ENCODE measurements at regions not wholly inside any gene's neighbourhood (a gene's known extent, or its start where the extent isn't known, plus 50 kb on each side); places are given as distances from the start of the nearest gene placed in this dataset.

DNA sequence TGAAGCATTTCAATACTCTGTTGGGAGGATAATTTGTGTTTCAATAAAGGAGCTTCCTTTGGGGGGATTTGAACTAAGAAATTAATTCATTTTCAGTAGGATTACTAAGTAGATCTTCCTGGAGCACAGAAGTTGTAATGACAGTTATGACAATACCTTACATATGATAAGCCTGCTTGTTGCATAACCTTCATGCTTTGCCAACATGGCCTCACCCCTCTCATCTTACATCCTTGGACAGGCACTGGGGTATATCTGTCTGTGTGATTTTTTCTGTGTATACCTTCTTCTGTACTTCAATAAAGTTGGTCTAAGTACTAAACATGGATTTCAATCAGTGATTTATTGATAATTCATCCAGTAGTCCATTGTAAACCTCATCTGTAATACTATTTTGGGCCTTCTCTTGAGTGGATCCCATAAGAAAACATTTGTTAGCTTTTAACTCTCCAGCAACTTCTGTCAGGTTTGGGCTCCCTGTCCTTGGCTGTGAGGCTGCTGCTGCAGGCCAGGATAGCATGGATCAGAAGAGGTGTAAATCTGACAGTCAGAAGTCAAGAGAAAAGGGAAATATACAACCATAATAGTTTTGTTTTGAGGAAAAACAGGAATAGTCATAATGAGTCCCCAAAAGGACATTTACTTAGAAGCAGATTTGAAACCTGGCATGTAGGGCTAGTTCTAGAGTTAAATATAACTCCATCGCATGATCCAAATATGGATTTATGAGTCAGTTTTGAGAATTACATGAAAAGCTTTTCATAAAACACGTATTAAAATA is 422.2 kb downstream of the KLF5 start:
- DNase-seq = no peak

DNA sequence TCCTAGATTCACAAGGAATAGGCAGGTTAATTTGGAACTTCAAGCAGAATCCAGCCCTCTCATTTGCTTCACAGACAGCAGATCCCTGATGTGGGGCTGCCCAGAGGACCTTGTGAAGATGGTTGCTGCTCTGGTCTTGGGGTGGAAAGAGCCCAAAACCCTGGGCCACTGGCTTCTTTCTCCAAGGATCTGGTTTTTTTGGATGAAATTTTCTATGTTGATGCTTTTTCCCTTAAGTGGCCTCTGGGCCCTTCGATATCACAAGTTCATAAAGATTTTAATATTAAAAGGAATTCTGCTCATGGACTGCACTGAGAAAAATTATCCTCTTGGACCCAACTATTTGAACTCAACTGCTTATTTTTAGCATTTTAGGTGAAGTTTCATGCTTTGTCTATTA is 421.1 kb downstream of the KLF5 start:
- no peak for DNase-seq

DNA sequence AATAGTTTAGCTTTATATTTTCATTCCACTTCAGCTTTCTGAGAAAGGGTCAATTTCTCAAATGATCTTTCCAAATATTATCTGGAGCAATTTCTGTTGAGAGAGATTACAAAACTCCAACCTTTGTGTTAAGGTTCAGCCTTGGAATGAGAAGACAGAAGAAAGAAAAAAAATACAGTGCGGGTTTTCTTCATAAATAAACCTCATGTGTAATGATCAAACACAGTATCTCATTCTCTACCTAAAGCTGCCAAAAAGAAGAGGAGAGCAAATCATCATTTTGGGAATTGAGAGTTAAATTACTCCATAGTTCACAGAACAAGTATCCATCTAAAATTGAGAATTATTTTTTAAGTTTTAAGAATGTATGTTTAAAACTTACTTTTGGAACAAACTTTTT is 420.5 kb downstream of the KLF5 start:
- DNase-seq = no peak

DNA sequence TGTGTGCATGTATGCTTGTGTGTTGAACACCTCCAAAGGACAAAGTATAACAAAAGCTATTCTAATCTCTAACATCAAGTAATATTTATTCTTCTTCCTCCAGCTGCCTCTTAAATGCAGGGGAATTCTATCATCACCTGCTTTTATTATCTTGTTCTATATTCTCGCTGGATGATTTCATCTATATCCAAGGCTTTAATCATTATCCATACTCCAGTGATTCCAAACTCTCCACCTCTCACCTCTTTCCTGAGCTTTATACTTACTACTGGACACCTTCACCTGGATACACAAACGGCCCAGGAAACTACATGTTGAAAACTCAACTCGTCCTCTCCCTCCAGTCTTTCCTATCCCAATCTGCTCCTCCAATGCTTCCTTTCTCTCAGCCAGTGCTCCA is 418.6 kb downstream of the KLF5 start:
- DNase-seq = no peak

DNA sequence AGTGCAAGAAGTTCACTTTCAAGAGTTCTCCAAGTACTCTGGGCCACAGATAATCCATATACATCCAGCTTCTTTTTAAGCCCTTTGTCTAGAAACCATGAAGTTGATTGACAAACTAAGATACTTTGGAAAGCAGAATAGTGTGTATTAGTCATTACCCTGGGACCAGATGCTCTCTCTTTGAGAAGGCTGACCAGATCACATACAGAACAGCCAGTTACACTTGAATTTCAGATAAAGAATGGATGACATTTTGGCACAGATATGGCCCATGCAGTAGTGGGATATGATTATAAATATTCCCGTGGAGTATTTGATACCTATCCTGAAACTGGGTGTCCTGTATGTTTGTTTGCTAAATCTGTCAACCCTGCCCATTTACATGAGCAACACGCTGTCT is 414.2 kb downstream of the KLF5 start:
- no peak for DNase-seq

DNA sequence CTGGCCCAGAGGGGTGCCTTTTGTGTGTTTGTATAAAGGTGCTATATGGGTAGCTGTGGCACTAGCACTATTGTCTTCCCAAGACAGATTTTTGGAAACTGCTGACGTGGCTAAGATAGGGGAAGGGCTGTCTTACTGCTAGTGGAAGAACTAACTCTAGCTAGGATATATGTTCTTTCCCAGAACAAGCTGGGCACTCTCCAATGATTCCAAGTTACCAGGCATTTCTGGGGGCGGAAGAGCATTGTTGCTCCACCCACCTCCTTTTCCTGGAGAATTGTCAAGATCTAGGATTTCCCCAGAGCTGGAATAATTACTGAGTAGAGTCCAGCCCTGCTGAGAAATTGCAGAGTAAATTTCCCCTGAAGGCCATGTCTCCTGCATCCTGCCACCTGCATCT is 408.3 kb downstream of the KLF5 start:
- DNase-seq = no peak

DNA sequence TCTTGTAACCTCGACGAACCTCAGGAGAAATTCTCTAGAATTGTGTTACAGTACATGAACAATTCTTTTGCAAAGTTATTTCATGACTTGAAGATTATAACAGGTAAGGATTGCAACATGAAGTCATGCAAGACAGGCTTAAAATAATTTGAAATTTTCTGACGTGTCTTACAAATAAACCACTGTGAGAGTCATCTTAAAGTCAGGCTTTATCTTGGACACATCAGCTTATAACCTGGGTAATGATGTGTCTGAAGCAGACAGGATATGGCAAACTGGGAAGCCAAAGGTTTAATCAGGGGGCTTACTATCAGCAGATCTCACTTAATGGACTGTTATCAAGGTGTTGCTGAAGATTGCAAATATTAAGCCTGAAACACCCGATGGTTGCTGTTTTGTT is 407.8 kb downstream of the KLF5 start:
- no peak for DNase-seq

DNA sequence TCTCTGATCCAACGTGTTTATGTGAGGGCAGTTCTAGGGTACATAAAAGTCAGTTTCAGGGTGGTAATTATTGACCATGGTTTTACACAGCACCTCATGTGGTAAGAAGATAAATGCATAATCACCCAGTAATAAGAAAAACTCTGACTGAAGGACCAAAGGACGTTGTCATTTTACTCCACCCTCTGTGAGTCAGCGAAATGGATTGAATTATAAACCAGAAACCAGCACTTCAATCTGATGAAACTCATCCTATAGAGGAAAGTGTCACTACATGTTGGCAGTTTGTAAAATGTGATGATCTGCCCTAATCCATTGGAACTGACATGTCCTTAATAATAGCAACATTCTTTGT is 406.8 kb downstream of the KLF5 start:
- DNase-seq = no peak

DNA sequence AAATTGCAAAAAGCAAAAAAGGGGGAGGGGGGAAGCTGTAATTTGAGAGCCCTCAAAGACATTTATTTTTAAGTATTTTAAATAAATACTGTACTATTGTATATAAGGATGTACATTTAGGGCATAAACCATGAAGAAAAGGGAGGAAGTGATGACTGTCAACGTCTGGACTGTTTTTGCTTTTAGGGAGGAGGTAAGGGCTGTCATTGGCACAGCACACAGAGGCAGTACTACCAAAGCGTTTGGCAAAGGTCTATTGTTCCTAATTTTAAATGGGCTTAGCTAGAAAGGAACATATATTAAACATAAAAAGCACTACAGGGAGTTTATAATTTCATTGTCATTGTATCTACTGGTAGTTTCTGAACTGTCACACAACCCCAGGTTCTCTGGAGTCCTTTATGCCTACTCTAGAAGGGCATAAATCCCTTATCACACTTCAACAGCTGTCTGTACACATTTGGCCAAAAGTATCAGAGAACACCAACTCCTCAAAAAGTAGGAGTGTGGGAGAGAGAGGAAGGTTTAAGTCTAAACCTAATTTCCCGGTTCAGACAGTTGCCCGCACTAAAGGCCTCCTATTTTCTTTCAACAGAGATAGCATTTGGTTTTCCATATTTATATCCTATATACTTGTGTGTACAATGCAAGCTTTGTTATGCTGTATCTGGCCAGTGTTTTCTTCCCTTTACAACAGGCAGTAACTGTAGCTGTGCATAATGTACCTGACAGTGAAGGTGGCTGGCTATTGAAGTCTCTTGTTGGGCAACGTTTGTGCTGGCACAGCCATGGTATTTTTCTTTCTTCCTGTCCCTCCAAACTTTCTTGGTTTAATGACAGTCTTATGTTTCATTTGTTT is 406.2 kb downstream of the KLF5 start:
- no peak for DNase-seq

DNA sequence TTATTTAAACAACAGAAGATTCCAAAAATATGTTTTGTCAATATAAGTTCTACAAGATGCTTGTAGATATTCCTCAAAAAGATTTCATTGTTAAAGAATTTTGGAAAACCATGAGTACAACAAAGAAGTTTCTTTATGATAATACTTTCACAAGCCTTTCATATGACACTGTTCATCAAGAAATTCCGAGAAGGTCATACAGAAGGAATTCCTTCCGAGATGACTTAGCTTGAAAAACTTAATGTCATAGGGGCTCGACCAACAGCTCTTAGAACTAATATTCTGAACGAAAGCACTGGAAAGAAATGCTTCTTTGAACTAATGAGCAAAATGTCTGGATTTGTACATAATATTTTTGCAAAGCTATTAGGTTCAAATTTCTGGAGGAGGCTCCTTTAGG is 403.4 kb downstream of the KLF5 start:
- DNase-seq = no peak

DNA sequence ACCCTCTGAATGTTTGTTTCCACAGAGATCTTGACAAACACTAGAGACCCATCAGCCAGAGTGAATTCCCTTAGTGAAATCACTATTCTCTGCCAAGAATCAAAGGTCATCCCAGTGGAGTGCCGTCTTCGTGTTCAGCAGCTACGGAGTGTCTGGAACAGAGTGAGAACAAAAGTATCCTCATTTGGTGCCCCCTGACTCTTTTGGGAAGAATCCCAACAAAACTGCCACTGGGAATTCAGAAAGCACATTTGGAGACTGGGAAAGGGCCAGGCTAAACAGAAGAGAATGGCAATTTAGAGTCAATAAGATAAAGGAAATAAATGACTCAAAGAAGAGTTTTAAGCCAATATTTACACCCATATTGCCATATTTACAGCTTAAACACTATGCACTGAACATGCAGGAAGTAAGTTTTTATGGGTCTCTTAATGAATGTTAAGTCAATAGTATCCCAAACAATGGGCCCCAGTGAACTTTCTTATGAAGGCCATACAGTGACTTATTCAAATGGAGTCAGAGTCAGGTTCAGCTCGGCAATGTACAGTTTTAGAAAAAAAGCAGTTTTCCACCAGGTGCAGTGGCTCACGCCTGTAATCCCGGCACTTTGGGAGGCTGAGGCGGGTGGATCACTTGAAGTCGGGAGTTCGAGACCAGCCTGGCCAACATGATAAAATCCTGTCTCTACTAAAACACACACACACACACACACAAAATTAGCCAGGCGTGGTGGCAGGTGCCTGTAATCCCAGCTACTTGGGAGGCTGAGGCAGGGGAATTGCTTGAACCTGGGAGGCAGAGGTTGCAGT is 392.6 kb downstream of the KLF5 start:
- no peak for DNase-seq

DNA sequence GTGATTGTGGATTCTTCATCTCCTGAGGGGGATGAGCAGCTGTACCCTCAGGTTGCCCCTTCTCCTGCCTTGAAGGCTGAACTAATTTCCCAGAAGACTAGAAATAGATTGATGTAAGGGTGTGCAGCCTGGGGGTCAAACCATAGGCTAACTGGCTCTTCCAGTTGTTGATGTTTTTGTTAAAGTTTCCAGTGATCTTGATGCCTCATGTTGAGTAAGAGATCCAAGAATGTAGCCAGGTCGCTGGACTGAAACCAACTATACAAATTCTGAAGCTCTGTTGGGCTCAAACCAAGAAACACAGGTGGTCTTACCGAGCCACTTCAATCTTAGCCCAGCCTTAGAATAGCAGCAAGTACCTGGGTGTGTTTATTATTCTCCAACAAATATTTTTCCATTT is 391.8 kb downstream of the KLF5 start:
- no peak for DNase-seq

DNA sequence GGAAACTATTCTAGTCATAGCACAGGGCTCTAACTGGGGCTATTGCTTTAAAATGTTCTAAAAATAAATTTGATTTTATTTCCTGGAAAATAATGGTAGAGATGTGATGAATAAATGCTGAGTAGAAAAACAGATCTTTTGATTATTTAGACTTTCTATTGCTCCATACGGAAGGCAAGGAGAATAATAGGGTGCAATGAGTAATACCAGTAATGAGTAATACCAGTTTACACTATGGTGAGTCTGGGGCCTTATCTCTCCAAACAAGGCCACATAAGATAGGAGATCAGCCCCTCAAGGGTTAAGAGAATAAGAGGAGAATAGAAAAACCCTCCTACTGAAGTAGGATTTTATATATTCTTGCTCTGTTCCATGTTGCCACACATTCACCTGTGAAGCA is 390.4 kb downstream of the KLF5 start:
- no peak for DNase-seq

DNA sequence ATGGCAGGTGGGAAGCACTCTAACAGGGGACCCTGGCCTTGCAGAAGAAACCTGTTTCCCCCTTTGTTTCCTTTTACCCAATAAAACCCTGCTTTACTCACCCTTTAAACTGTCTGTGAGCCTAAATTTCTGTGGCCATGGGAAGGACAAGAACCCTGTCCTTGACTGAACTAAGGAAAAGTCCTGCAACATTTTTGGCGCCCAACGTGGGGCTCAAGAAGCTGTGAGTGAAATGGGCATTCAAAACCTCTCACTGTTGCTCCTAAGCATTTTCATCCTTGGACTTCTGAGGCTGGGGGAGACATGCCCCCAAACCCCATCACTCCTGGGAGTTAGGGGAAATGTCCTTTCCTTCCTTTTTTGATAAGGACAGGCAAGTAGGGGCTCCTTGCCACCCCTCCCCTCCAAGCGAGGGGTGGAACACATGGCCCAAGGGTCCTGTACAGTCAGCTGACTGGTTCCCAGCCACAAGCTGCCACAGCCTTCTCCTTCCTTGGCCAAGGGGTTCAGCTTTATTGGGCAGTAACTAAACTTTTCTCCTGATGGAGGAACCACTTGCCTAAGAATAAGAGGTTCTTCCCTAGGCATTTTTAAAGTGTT is 381.6 kb downstream of the KLF5 start:
- no peak for DNase-seq

DNA sequence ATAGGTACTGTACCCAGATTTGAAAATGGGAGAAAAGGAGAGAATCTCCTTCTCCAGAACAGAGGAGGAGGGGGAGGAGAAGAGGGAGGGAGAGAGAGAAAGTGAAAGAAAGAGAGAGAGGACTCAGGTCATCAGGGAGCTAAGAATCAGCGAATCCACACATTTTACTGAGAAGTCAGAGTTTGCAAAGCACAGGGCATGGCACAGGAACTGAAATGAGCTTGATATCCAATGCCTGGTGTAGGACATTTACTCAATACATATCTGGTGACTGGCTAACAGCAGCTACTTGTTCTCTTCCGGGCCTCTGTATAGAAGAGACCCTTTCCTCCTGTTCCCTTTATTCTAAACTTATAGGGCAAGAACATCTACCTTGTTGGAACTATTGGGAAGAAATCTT is 375.1 kb downstream of the KLF5 start:
- no peak for DNase-seq

DNA sequence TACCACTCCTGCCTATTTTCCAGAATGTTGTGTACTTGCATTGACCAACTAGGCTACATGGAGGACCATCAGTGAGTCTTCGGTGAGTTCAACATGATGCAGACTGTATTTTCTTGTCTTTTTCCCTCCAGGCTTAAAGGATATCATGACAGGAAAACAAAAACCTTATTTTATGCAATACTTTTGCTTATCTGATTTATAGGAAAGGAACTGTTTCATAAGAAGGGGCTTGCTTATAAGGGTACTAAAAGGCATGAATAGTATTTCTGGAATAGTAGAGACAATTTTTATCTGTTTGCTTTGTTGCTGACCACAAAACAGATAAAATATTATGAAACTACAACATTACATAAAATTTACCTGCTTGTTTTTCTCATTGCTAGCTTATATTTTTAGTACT is 374.7 kb downstream of the KLF5 start:
- DNase-seq = no peak

DNA sequence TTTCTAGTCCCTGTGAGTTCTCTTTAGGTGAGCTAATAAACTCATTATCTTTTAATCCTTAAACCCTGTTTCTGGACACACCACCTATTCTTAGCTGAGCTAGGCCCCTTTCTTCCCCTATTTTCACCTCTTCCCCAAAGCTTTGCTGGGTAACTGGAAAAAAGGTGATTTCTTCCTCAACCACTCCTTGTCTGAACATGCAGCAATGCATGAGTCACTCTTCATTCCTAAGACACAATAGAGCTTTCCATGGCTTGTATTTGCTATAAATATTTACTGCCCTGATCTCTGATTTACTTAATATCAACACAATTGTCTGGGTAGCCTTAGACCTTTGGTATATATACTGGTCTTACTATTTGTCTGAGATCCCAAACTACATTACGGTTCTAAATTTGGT is 370.9 kb downstream of the KLF5 start:
- DNase-seq = no peak

DNA sequence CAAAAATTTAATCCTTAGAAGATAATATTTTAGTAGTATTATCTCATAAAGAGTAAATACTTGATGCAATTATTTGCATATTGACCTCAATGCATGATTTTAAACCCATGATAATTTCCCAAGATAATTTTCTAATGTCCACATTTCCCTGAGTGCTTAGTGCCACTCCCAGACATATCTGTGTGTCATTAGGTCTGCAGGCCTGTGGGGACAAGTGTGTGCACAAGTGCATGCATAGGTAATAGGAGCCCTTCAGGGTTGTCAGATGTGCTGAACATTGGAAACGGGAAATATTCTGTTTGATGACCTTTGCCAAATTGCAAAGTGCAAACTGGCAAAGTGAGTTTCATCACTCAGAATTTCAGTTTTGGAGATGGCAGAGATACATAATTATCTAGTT is 369.9 kb downstream of the KLF5 start:
- DNase-seq = no peak

DNA sequence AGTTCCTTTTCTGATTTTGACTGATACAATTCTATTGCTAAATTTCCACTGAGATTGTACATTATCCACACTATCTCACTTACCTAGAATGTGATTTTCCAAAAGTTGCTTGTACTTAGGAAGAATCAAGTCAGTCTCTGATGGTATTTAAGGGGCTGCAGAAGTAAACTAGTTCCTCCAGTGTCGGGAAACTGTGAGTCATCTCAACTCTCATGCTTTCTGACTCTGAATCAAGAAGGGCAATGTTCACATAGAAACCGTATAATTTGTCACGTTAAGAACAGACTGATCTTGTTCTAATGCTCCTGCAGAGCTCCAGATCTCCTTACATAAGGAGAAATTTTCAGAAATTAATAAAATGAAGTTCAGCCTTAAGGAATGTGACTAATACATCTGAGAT is 369.3 kb downstream of the KLF5 start:
- DNase-seq = no peak

DNA sequence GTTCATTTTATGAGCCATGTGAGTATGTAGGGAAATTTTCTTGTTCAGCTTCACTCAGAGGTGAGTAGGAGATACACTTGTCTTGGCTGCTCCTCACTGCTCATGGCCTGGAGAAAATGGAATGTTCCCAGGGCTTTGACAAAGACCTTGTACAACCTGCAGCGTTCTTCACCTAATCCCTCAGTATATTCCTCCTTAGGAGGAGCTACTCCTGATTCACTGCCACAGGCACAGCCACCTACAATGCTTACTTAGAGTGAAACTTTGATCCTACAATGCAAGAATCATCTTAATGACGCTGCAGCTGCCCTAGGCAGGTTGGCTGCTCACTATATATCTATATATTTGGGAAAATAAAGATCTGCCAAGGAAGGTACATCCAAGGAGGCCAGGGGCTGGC is 364.2 kb downstream of the KLF5 start:
- DNase-seq = no peak

DNA sequence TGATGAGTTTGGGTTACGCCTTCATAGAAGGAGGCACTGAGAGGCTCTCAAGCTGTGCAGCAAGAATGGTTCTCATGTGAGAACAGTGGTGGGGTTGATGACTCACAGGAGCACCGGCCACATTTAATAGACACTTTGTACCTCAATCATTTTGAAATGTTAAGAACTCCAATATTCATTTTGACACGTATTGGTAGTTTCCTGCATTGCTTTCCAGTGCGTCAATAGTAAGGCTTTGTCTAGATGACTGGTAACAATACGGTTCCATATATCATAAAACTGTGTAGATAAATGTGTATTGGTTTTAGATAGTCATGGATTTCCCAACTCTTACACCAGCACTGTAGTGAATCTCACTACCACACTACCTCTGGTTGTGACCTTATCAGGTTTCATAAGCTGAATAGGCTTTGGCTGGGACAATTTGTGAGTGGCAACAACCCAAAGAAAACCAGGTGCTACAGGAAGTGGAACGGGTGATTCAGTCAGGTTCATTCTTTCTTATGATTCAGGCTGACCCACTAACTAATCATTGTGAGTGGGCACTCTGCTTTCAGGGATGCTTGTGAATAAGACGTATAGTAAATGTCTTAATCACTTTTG is 362.6 kb downstream of the KLF5 start:
- no peak for DNase-seq

DNA sequence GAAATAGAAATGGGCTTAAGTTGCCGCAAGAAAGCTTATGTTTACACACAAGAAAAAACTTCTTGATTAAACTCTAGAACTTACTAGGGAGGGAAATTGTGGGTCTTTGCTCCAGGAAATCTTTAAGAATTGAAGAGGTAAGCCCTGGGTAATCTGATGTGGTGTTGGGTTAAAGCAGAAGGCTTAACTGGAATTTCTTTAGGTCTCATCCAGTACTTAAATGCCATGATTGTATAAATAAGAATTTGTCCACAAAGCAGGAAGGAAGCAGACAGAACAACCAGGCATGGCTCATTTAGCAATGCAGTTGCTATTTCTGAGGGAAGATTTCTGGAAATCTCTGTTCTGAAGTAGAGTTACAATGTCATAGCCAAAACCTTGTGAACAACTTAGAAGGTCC is 360.4 kb downstream of the KLF5 start:
- no peak for DNase-seq
